GM12878 (cell line): ENCODE measurements at regions not wholly inside any gene's neighbourhood (a gene's known extent, or its start where the extent isn't known, plus 50 kb on each side); places are given as distances from the start of the nearest gene placed in this dataset.

Source experiments
- ATAC-seq: fragments of 200-7000 bp; cut with Tn5 transposase; 3 replicates; pipeline ENCODE4 v1.9.1; 2020; ENCODE audit warnings: mild to moderate bottlenecking, moderate library complexity
- BruUV-seq: library from RNA; stranded (reverse); fragments of 400-500 nt; replicated peaks from 2 replicates; lab custom pipeline; 2021; lab: Mats Ljungman, UMichigan
- CTCF ChIA-PET: fragments of 300-600 bp; sonication (Branson Sonifier 250); formaldehyde crosslinking; extraction: SDS; loops from one replicate; lab custom pipeline; 2021; ENCODE audit warnings: inconsistent platforms; lab: Yijun Ruan, JAX
- POLR2A ChIA-PET: fragments of 350-600 bp; formaldehyde crosslinking; extraction: SDS; loops from one replicate; lab custom pipeline; 2021; ENCODE audit warnings: inconsistent platforms; lab: Charles Lee
- RAD21 ChIA-PET: fragments of 300-600 bp; sonication (Branson Sonifier 250); formaldehyde crosslinking; loops from one replicate; lab custom pipeline; 2023; ENCODE audit warnings: antibody characterized with exemption; ENCODE audit not compliant: unreplicated experiment; lab: Charles Lee
- SMC1A ChIA-PET: fragments of 300-600 bp; sonication (Branson Sonifier 250); formaldehyde crosslinking; loops from one replicate; lab custom pipeline; 2023; ENCODE audit not compliant: unreplicated experiment, uncharacterized antibody; lab: Charles Lee
- DNase-seq: peaks from one replicate; pipeline ENCODE4 v3.0.0-alpha.2; 2011; ENCODE audit warnings: low read depth, low spot score
- FAIRE-seq: peaks from 3 replicates; lab custom pipeline; 2011; peaks lifted over from hg19 to GRCh38; lab: Jason Lieb, UNC
- H2AFZ ChIP-seq: 2 replicates; pipeline ENCODE4 v1.6.0; 2011; ENCODE audit warnings: low read depth, low read length, control low read depth; ENCODE audit not compliant: control insufficient read depth
- H3K27ac ChIP-seq: 2 replicates; pipeline ENCODE4 v1.5.1; 2011; ENCODE audit warnings: control low read depth; ENCODE audit not compliant: control insufficient read depth, insufficient read depth
- H3K27me3 ChIP-seq, 2 experiments: replicated peaks in 1 of 2; 2 replicates each; pipeline versions ENCODE4 v1.6.0 to v1.6.1; 2011; ENCODE audit warnings: low read length in 1 of 2; ENCODE audit not compliant: control insufficient read depth in 2 of 2, insufficient read depth in 2 of 2
- H3K36me3 ChIP-seq, 2 experiments: 2 replicates each; pipeline ENCODE4 v1.5.1; 2011; ENCODE audit warnings: low read length in 1 of 2; ENCODE audit not compliant: control insufficient read depth in 2 of 2, insufficient read depth in 2 of 2
- H3K4me1 ChIP-seq: 2 replicates; pipeline ENCODE4 v1.6.1; 2011; ENCODE audit warnings: mild to moderate bottlenecking, low read length, moderate library complexity, mixed read lengths; ENCODE audit not compliant: control insufficient read depth, insufficient read depth
- H3K4me2 ChIP-seq: 2 replicates; pipeline ENCODE4 v1.6.0; 2011; ENCODE audit warnings: control low read depth; ENCODE audit not compliant: control insufficient read depth, insufficient read depth
- H3K4me3 ChIP-seq: fragments of 200-600 bp; sonication (generic); 2 replicates; pipeline ENCODE4 v1.5.1; 2016
- H3K79me2 ChIP-seq: 2 replicates; pipeline ENCODE4 v1.6.0; 2011; ENCODE audit warnings: low read length; ENCODE audit not compliant: control insufficient read depth, insufficient read depth
- H3K9ac ChIP-seq: 2 replicates; pipeline ENCODE4 v1.8.0; 2011; ENCODE audit warnings: low read length, control low read depth, mixed read lengths; ENCODE audit not compliant: control insufficient read depth, insufficient read depth
- H3K9me3 ChIP-seq: replicated peaks from 3 replicates; pipeline ENCODE4 v1.5.1; 2011; ENCODE audit warnings: mild to moderate bottlenecking, low read length; ENCODE audit not compliant: control insufficient read depth, insufficient read depth
- H4K20me1 ChIP-seq: 2 replicates; pipeline ENCODE4 v1.6.0; 2011; ENCODE audit not compliant: control insufficient read depth, insufficient read depth
- BCL3 ChIP-seq: IDR thresholded peaks from 2 replicates; pipeline ENCODE4 v1.6.1; 2011; ENCODE audit warnings: borderline replicate concordance, low read depth, mild to moderate bottlenecking, moderate library complexity, low read length; ENCODE audit not compliant: insufficient read depth, poor library complexity, severe bottlenecking
- BMI1 ChIP-seq: fragments of 450-650 bp; IDR thresholded peaks from 2 replicates; pipeline ENCODE4 v1.6.1; 2016; ENCODE audit warnings: mild to moderate bottlenecking, moderate library complexity, borderline replicate concordance
- BRCA1 ChIP-seq: IDR thresholded peaks from 2 replicates; pipeline ENCODE4 v1.6.1; 2011; ENCODE audit warnings: low read depth, low read length, improper control_type of control experiment
- E2F4 ChIP-seq: IDR thresholded peaks from 2 replicates; pipeline ENCODE4 v1.6.1; 2012; ENCODE audit warnings: low read depth, low read length, improper control_type of control experiment
- EZH2 ChIP-seq: IDR thresholded peaks from 2 replicates; pipeline ENCODE4 v1.6.1; 2012; ENCODE audit warnings: low read depth, mild to moderate bottlenecking, control low read depth, inconsistent platforms, low read length, borderline replicate concordance; ENCODE audit not compliant: control insufficient read depth
- FOXM1 ChIP-seq: IDR thresholded peaks from 2 replicates; pipeline ENCODE4 v1.6.1; 2012; ENCODE audit warnings: low read depth, mild to moderate bottlenecking, inconsistent platforms, low read length, moderate library complexity
- JUNB ChIP-seq: IDR thresholded peaks from 2 replicates; pipeline ENCODE4 v1.6.1; 2016; ENCODE audit warnings: antibody characterized with exemption, mild to moderate bottlenecking
- MEF2A ChIP-seq: IDR thresholded peaks from 2 replicates; pipeline ENCODE4 v1.6.1; 2011; ENCODE audit warnings: low read depth, mild to moderate bottlenecking, low read length, moderate library complexity; ENCODE audit not compliant: insufficient read depth
- NFIC ChIP-seq: IDR thresholded peaks from 2 replicates; pipeline ENCODE4 v1.6.1; 2012; ENCODE audit warnings: low read depth, mild to moderate bottlenecking, inconsistent platforms, low read length, moderate library complexity
- NFXL1 ChIP-seq: fragments of 450-650 bp; IDR thresholded peaks from 2 replicates; pipeline ENCODE4 v1.6.1; 2017; ENCODE audit warnings: antibody characterized with exemption, mild to moderate bottlenecking, borderline replicate concordance
- RB1 ChIP-seq: fragments of 450-650 bp; formaldehyde crosslinking; IDR thresholded peaks from 2 replicates; pipeline ENCODE4 v1.6.1; 2017; ENCODE audit warnings: mild to moderate bottlenecking, borderline replicate concordance
- RBBP5 ChIP-seq: fragments of 200-600 bp; sonication (generic); conservative IDR thresholded peaks from 2 replicates; pipeline ENCODE4 v1.6.1; 2016
- RUNX3 ChIP-seq: IDR thresholded peaks from 2 replicates; pipeline ENCODE4 v1.6.1; 2012; ENCODE audit warnings: low read length, inconsistent platforms
- SREBF1 ChIP-seq: IDR thresholded peaks from 2 replicates; pipeline ENCODE4 v1.6.1; 2012; ENCODE audit warnings: mild to moderate bottlenecking, low read length
- STAT3 ChIP-seq: IDR thresholded peaks from 2 replicates; pipeline ENCODE4 v1.6.1; 2011; ENCODE audit warnings: low read depth, low read length, improper control_type of control experiment
- SUZ12 ChIP-seq: fragments of 200-600 bp; sonication (generic); IDR thresholded peaks from one replicate; pipeline ENCODE4 v1.6.1; 2018; ENCODE audit warnings: antibody characterized with exemption, mild to moderate bottlenecking; ENCODE audit not compliant: unreplicated experiment
- TCF3 ChIP-seq: IDR thresholded peaks from 2 replicates; pipeline ENCODE4 v1.6.1; 2012; ENCODE audit warnings: low read depth, mild to moderate bottlenecking, low read length, borderline replicate concordance; ENCODE audit not compliant: insufficient read depth
- WGBS: methylation state at CpG from one replicate; pipeline ENCODE4 v1.1.6; 2016; ENCODE audit warnings: low lambda C conversion rate; ENCODE audit not compliant: insufficient replicate concordance, insufficient coverage; ENCODE audit errors: missing lambda C conversion rate; 5-methylcytosine and 5-hydroxymethylcytosine counted together
- in situ Hi-C: fragments of 300-500 bp; cut with MboI; formaldehyde crosslinking; loops from 9 replicates; pipeline ENCODE4 v1.14.3; 2018; ENCODE audit warnings: mixed read lengths
- intact Hi-C: fragments of 100-400 bp; cut with micrococcal nuclease; formaldehyde crosslinking; loops from one replicate; pipeline ENCODE4 v1.14.2; 2022; ENCODE audit not compliant: unreplicated experiment

- Histone ChIP-seq H3K4me2 (no peak overlapping the region), H2AFZ (no peak overlapping the region)
- POLR2A ChIA-PET = no interaction called here
Measured at GRCh38 chr1:185566995-185567394, 167.2 kb upstream of the HMCN1 start.

GRCh38 chr1:185565302-185565701, 168.9 kb upstream of the HMCN1 start:
- H3K27ac ChIP-seq = no peak overlapping the region
- SMC1A ChIA-PET = interaction anchor here (1.1 to 3.8 kb wide), 2 partner anchors 30 to 326 kb away, joined by 3 to 17 read pairs; no protein-coding TSS in a partner anchor
- RAD21 ChIA-PET = interaction anchor here (1.4 kb wide), 1 partner anchor 327 kb away, joined by 3 read pairs; no protein-coding TSS in a partner anchor
- H3K4me3 ChIP-seq = no peak overlapping the region
- DNase-seq (no peak), FAIRE-seq (no peak), ATAC-seq (no peak)
- H3K4me2 ChIP-seq = no peak overlapping the region
- in situ Hi-C loops (no loop called here), intact Hi-C loops (no loop called here)
- 0 out of 2 replicates have a peak, but pooled peaks cover 3% of the 10 kb centered on the region for H3K4me1 ChIP-seq
- no peaks in the 10 kb centered on the region for H4K20me1 ChIP-seq
- no peak overlapping the region for H3K9ac ChIP-seq
- no peaks in the 10 kb centered on the region for H3K9me3 ChIP-seq
- CTCF ChIA-PET = interaction anchor here (0.7 to 5.8 kb wide), 3 partner anchors 30 to 217 kb away, joined by 3 to 25 read pairs (median 3); no protein-coding TSS in a partner anchor
- no peaks in the 10 kb centered on the region for H3K27me3 ChIP-seq
- POLR2A ChIA-PET = no interaction called here
- WGBS = 73% methylated on average over 5 of the region's 5 CpGs
- no peaks in the 10 kb centered on the region for H3K79me2 ChIP-seq
- H3K36me3 ChIP-seq = no peaks in the 10 kb centered on the region
- no TSS peak for BruUV-seq
- no peak overlapping the region for H2AFZ ChIP-seq
- TF ChIP-seq JUNB (no peak), STAT3 (no peak), NFXL1 (no peak), SUZ12 (no peak), E2F4 (no peak), RBBP5 (no peak), EZH2 (no peak), TCF3 (no peak), MEF2A (no peak), BCL3 (no peak), BRCA1 (no peak), RB1 (no peak), NFIC (no peak), SREBF1 (no peak)

More at GRCh38 chr1:185566995-185567394, 167.2 kb upstream of the HMCN1 start:
- intact Hi-C loops = no loop called here
- no peaks in the 10 kb centered on the region for H4K20me1 ChIP-seq
- no peaks in the 10 kb centered on the region for H3K4me1 ChIP-seq
- H3K4me3 ChIP-seq = no peak overlapping the region
- H3K9me3 ChIP-seq = no peaks in the 10 kb centered on the region
- no peak overlapping the region for H3K9ac ChIP-seq
- ATAC-seq (peak; percentile 59; the same call in 2 of the 3 replicates), FAIRE-seq (no peak), DNase-seq (no peak)
- BruUV-seq = no TSS peak
- no peaks in the 10 kb centered on the region for H3K27me3 ChIP-seq
- no peak overlapping the region for H3K27ac ChIP-seq
- TF ChIP-seq RUNX3 = peak; percentile 67
- TF ChIP-seq FOXM1 = no peak
- peak; percentile 75 for TF ChIP-seq BMI1
- H3K36me3 ChIP-seq = no peaks in the 10 kb centered on the region
- RAD21 ChIA-PET = interaction anchor here (1.3 kb wide), 2 partner anchors 8 to 28 kb away, joined by 3 to 6 read pairs; no protein-coding TSS in a partner anchor
- SMC1A ChIA-PET = interaction anchor here (0.6 to 3.8 kb wide), 4 partner anchors 16 to 249 kb away, joined by 3 to 17 read pairs (median 6); partner anchors contain the start of gene IVNS1ABP
- in situ Hi-C loops = no loop called here
- CTCF ChIA-PET = interaction anchor here (0.6 to 5.8 kb wide), 4 partner anchors 28 to 762 kb away, joined by 3 to 25 read pairs (median 3); no protein-coding TSS in a partner anchor
- 0% methylated on average over 4 of the region's 4 CpGs for WGBS
- no peaks in the 10 kb centered on the region for H3K79me2 ChIP-seq
